ENCODE measurements at regions not wholly inside any gene's neighbourhood (a gene's known extent, or its start where the extent isn't known, plus 50 kb on each side); places are given as distances from the start of the nearest gene placed in this dataset.

DNA sequence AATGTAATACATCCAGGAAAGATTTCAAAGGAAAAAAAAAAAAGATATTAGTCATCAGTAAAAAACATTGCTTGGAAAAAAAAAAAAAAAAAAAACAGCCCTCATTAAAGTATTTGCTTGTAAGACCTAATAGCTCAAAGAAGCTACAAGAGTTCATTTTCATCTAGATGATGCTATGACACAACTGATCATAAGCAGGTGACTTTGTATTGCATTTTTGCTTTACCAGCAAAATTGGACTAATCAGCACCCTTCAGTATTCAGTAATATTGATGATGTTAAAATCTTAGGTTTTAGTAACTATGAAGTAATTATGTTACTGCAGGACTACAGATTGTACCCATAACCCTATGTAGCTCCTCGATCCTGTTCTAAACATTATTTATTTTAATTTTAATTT lies 214.7 kb upstream of the CADM2 start:
- H3K27me3 ChIP-seq (replicated peaks), result no peaks in the 10 kb centered on the region
- H3K27ac ChIP-seq, result no peak overlapping the region
- in situ Hi-C loops (cut with HindIII; ENCODE audit: low pct_ligation_motif_present, low sequenced_read_pairs), result no loop called here
- no peak for DNase-seq
- H3K36me3 ChIP-seq (replicated peaks), result no peaks in the 10 kb centered on the region
- no peak overlapping the region for H3K4me3 ChIP-seq (ENCODE audit: low read depth, low read length)
- TF ChIP-seq, protein P1, sequence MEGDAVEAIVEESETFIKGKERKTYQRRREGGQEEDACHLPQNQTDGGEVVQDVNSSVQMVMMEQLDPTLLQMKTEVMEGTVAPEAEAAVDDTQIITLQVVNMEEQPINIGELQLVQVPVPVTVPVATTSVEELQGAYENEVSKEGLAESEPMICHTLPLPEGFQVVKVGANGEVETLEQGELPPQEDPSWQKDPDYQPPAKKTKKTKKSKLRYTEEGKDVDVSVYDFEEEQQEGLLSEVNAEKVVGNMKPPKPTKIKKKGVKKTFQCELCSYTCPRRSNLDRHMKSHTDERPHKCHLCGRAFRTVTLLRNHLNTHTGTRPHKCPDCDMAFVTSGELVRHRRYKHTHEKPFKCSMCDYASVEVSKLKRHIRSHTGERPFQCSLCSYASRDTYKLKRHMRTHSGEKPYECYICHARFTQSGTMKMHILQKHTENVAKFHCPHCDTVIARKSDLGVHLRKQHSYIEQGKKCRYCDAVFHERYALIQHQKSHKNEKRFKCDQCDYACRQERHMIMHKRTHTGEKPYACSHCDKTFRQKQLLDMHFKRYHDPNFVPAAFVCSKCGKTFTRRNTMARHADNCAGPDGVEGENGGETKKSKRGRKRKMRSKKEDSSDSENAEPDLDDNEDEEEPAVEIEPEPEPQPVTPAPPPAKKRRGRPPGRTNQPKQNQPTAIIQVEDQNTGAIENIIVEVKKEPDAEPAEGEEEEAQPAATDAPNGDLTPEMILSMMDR (IDR thresholded peaks at IDR 0.05; ENCODE audit: low read depth, low read length, missing control alignments), result no peak

DNA sequence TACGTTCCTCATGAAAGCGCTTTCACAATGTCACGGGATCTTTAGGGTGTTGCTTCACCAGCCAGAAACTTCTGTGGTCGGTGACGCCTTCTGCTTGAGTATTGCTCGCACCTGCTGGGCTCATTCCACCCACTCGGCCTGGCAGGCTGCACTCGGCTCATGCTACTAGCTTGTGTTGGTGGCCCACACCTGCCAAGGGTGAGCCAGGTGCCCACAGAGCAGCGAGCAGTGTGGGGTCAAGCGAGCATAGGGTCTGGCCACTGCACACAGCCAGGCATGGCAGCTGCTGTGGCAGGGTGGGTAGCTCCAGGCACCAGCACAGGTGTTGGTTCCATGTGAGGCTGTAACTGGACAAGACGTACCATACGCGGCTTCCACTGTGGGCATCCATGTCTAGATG lies 202.9 kb upstream of the CADM2 start:
- in situ Hi-C loops (cut with HindIII; ENCODE audit: low pct_ligation_motif_present, low sequenced_read_pairs), result no loop called here
- H3K4me3 ChIP-seq (ENCODE audit: low read depth, low read length), result no peak overlapping the region
- TF ChIP-seq, protein P1 (IDR thresholded peaks at IDR 0.05; ENCODE audit: low read depth, low read length, missing control alignments), result no peak
- H3K27ac ChIP-seq, result no peak overlapping the region
- DNase-seq, result no peak
- H3K36me3 ChIP-seq (replicated peaks), result no peaks in the 10 kb centered on the region
- H3K27me3 ChIP-seq (replicated peaks), result no peaks in the 10 kb centered on the region

DNA sequence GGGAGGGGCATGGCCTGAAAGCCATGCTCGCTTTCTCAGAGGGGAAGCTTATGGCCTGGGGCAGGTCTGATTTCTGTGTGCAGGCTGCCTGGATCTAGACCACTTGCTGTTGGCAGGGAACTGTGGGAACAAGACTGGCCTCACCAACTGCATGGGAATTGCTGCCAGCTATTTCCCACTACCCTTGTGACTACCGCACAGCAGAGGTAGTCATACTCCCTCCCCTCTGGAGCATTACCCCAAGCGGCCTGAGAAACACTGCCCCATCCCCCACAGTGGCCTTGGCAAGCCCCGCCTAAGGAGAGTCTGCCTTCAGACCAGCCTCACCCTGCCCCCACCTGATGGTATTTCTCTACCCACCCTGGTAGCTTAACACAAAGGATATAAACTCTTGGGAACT lies 199.4 kb upstream of the CADM2 start:
- in situ Hi-C loops (cut with HindIII; ENCODE audit: low pct_ligation_motif_present, low sequenced_read_pairs), result no loop called here
- TF ChIP-seq, protein P1 (IDR thresholded peaks at IDR 0.05; ENCODE audit: low read depth, low read length, missing control alignments), result no peak
- no peak overlapping the region for H3K4me3 ChIP-seq (ENCODE audit: low read depth, low read length)
- H3K36me3 ChIP-seq (replicated peaks), result no peaks in the 10 kb centered on the region
- no peaks in the 10 kb centered on the region for H3K27me3 ChIP-seq (replicated peaks)
- no peak for DNase-seq
- H3K27ac ChIP-seq, result no peak overlapping the region

DNA sequence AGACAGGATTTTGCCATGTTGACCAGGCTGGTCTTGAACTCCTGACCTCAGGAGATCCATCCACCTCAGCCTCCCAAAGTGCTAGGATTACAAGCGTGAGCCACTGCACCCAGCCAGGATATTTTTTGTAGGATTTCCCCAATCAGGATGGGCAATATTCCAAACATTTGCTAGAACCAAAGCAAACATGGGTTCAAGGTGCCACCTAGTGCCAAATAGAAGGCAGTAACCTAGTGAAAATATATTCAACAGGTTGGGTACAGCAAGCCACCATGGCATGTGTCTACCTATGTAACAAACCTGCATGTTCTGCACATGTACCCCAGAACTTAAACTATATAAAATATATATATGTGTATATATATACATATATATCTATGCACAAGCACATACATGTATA lies 185.9 kb upstream of the CADM2 start:
- Histone ChIP-seq H3K36me3 (replicated peaks) (no peaks in the 10 kb centered on the region), H3K4me3 (ENCODE audit: low read depth, low read length) (no peak overlapping the region), H3K27me3 (replicated peaks) (no peaks in the 10 kb centered on the region), H3K27ac (no peak overlapping the region)
- no peak for DNase-seq
- in situ Hi-C loops (cut with HindIII; ENCODE audit: low pct_ligation_motif_present, low sequenced_read_pairs), result no loop called here
- TF ChIP-seq, protein P1 (IDR thresholded peaks at IDR 0.05; ENCODE audit: low read depth, low read length, missing control alignments), result peak; percentile 4

DNA sequence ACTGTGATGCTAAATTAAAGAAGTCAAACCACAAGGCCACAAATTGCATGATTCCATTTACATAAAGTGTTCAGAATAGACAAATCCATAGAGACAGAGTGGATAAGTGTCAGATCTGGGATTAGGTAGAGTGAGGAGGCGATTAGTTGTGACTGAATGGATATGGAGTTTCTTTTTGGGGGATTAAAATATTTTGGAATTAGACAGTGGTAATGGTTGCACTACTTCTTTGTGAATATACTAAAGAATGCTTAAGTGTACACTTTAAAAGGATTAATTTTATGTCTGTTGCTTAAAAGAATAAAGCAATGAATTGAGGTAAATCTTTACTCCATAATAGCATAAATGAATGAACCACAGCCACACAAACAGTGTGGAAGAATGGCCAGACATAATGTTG lies 175.5 kb upstream of the CADM2 start:
- Histone ChIP-seq H3K4me3 (ENCODE audit: low read depth, low read length) (no peak overlapping the region), H3K27me3 (replicated peaks) (no peaks in the 10 kb centered on the region), H3K27ac (no peak overlapping the region), H3K36me3 (replicated peaks) (no peaks in the 10 kb centered on the region)
- no peak for DNase-seq
- TF ChIP-seq, protein P1 (IDR thresholded peaks at IDR 0.05; ENCODE audit: low read depth, low read length, missing control alignments), result no peak
- in situ Hi-C loops (cut with HindIII; ENCODE audit: low pct_ligation_motif_present, low sequenced_read_pairs), result no loop called here

DNA sequence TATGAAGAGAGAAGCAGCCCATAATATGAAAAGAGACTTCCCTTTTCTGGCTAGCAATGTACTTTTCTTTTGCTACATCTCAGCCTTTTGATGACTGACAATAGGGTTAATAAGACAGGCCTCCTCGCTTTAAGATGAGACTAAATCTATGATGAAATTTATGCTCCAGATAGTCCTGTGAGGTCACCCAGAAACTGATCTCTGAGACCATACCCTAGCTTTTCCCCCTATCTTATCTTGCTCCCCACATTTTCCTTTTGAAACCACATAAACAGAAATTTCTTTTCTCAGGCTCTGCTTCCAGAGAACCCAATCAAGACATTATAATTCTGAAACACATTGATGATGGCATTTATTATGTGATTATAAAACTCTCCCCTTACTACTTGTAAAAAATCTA lies 168.8 kb upstream of the CADM2 start:
- no peaks in the 10 kb centered on the region for H3K36me3 ChIP-seq (replicated peaks)
- no peak for DNase-seq
- TF ChIP-seq, protein P1 (IDR thresholded peaks at IDR 0.05; ENCODE audit: low read depth, low read length, missing control alignments), result no peak
- H3K27ac ChIP-seq, result no peak overlapping the region
- in situ Hi-C loops (cut with HindIII; ENCODE audit: low pct_ligation_motif_present, low sequenced_read_pairs), result no loop called here
- H3K27me3 ChIP-seq (replicated peaks), result no peaks in the 10 kb centered on the region
- no peak overlapping the region for H3K4me3 ChIP-seq (ENCODE audit: low read depth, low read length)

Measured in brain microvascular endothelial cell (primary cell).